Loucy (cell line): ENCODE measurements at regions not wholly inside any gene's neighbourhood (a gene's known extent, or its start where the extent isn't known, plus 50 kb on each side); places are given as distances from the start of the nearest gene placed in this dataset.

Experiments
- CTCF ChIP-seq: fragments of 200-600 bp; sonication (generic); conservative IDR thresholded peaks from 2 replicates; pipeline ENCODE4 v1.5.1; 2014; ENCODE audit warnings: mild to moderate bottlenecking, antibody characterized with exemption, low read length
- EZH2phosphoT487 ChIP-seq: fragments of 200-600 bp; IDR thresholded peaks from 2 replicates; pipeline ENCODE4 v1.6.1; 2018; ENCODE audit warnings: antibody characterized with exemption, mild to moderate bottlenecking, moderate library complexity, borderline replicate concordance

- TF ChIP-seq CTCF (no peak), EZH2phosphoT487 (no peak)
Observed at GRCh38 chr5:8241076-8241475, 372.1 kb downstream of the MTRR start.
